Bronchial epithelial cell (primary cell): ENCODE measurements at regions not wholly inside any gene's neighbourhood (a gene's known extent, or its start where the extent isn't known, plus 50 kb on each side); places are given as distances from the start of the nearest gene placed in this dataset.

Source experiments
- DNase-seq: peaks from one replicate; pipeline ENCODE4 v3.0.0-alpha.2; 2010; ENCODE audit warnings: low read depth
- FAIRE-seq: peaks from 2 replicates; lab custom pipeline; 2011; peaks lifted over from hg19 to GRCh38; lab: Jason Lieb, UNC
- H3K27me3 ChIP-seq: 2 replicates; pipeline ENCODE4 v1.5.1; 2011; ENCODE audit warnings: low read length; ENCODE audit not compliant: control insufficient read depth, insufficient read depth
- H3K36me3 ChIP-seq: 2 replicates; pipeline ENCODE4 v1.5.1; 2011; ENCODE audit warnings: low read length; ENCODE audit not compliant: control insufficient read depth, insufficient read depth
- H3K4me3 ChIP-seq: 2 replicates; pipeline ENCODE4 v1.5.1; 2011; ENCODE audit warnings: mild to moderate bottlenecking, low read depth, low read length, control low read depth
- CTCF ChIP-seq: IDR thresholded peaks from 2 replicates; pipeline ENCODE4 v1.5.1; 2011; ENCODE audit warnings: mild to moderate bottlenecking, moderate library complexity, low read length, control low read depth, inconsistent platforms; ENCODE audit not compliant: insufficient read depth, severe bottlenecking

- DNase-seq (no peak), FAIRE-seq (no peak)
- Histone ChIP-seq H3K4me3 (no peak overlapping the region), H3K27me3 (no peaks in the 10 kb centered on the region), H3K36me3 (no peaks in the 10 kb centered on the region)
- no peak for TF ChIP-seq CTCF
Measured at GRCh38 chr1:82420584-82420983, 619.9 kb downstream of the ADGRL2 start.

GRCh38 chr1:82411605-82412004, 610.9 kb downstream of the ADGRL2 start:
- FAIRE-seq = no peak
- no peak for DNase-seq
- H3K36me3 ChIP-seq = no peaks in the 10 kb centered on the region
- no peak overlapping the region for H3K4me3 ChIP-seq
- no peaks in the 10 kb centered on the region for H3K27me3 ChIP-seq
- TF ChIP-seq CTCF = no peak

GRCh38 chr1:82405333-82405732, 604.6 kb downstream of the ADGRL2 start:
- TF ChIP-seq CTCF = no peak
- Histone ChIP-seq H3K27me3 (no peaks in the 10 kb centered on the region), H3K36me3 (no peaks in the 10 kb centered on the region), H3K4me3 (no peak overlapping the region)
- DNase-seq = no peak
- no peak for FAIRE-seq

GRCh38 chr1:82401116-82401515, 600.4 kb downstream of the ADGRL2 start:
- Histone ChIP-seq H3K36me3 (no peaks in the 10 kb centered on the region), H3K4me3 (no peak overlapping the region), H3K27me3 (no peaks in the 10 kb centered on the region)
- TF ChIP-seq CTCF = no peak
- FAIRE-seq (no peak), DNase-seq (no peak)

- no peak for TF ChIP-seq CTCF
- Histone ChIP-seq H3K36me3 (no peaks in the 10 kb centered on the region), H3K27me3 (no peaks in the 10 kb centered on the region), H3K4me3 (no peak overlapping the region)
- FAIRE-seq (no peak), DNase-seq (no peak)
Measured at GRCh38 chr1:82400521-82400920, 599.8 kb downstream of the ADGRL2 start.

GRCh38 chr1:82399093-82399492, 598.4 kb downstream of the ADGRL2 start:
- no peaks in the 10 kb centered on the region for H3K27me3 ChIP-seq
- H3K36me3 ChIP-seq = no peaks in the 10 kb centered on the region
- H3K4me3 ChIP-seq = no peak overlapping the region
- no peak for FAIRE-seq
- no peak for TF ChIP-seq CTCF
- DNase-seq = no peak
